DND-41 (cell line): ENCODE measurements at regions not wholly inside any gene's neighbourhood (a gene's known extent, or its start where the extent isn't known, plus 50 kb on each side); places are given as distances from the start of the nearest gene placed in this dataset.
"Not testable (repeated sequence)": the region's sequence is repeated elsewhere in the genome, so short reads cannot be mapped to it uniquely, and the experiment has no call there.

Source experiments
- ATAC-seq: fragments of 200-7000 bp; cut with Tn5 transposase; 3 replicates; pipeline ENCODE4 v1.9.1; 2021; ENCODE audit warnings: low read depth; ENCODE audit not compliant: insufficient read depth
- DNase-seq: peaks from one replicate; pipeline ENCODE4 v3.0.0-alpha.2; 2020
- H2AFZ ChIP-seq: 2 replicates; pipeline ENCODE4 v1.6.0; 2012; ENCODE audit warnings: low read depth, low read length
- H3K27ac ChIP-seq: 2 replicates; pipeline ENCODE4 v1.5.1; 2012; ENCODE audit warnings: low read length, inconsistent platforms
- H3K27me3 ChIP-seq: fragments of 200-600 bp; sonication (generic); 2 replicates; pipeline ENCODE4 v1.6.0; 2012; ENCODE audit warnings: low read length, mild to moderate bottlenecking, inconsistent platforms; ENCODE audit not compliant: insufficient read depth, poor library complexity
- H3K36me3 ChIP-seq: 2 replicates; pipeline ENCODE4 v1.5.1; 2012; ENCODE audit warnings: low read length, inconsistent platforms; ENCODE audit not compliant: insufficient read depth
- H3K4me1 ChIP-seq: 2 replicates; pipeline ENCODE4 v1.5.1; 2012; ENCODE audit warnings: mild to moderate bottlenecking, low read length; ENCODE audit not compliant: insufficient read depth
- H3K4me2 ChIP-seq: 2 replicates; pipeline ENCODE4 v1.6.0; 2012; ENCODE audit warnings: mild to moderate bottlenecking, moderate library complexity, low read length, inconsistent platforms; ENCODE audit not compliant: insufficient read depth
- H3K4me3 ChIP-seq, 2 experiments: fragments of 200-600 bp in 1 of 2; shearing (Covaris generic) in 1 of 2; 2 replicates each; pipeline ENCODE4 v1.5.1; 2012 to 2016; ENCODE audit warnings: inconsistent platforms in 2 of 2, low read length in 2 of 2, mild to moderate bottlenecking in 2 of 2, low read depth in 1 of 2, moderate library complexity in 1 of 2
- H3K79me2 ChIP-seq: 2 replicates; pipeline ENCODE4 v1.6.0; 2012; ENCODE audit warnings: low read length, inconsistent platforms; ENCODE audit not compliant: insufficient read depth
- H3K9ac ChIP-seq: 2 replicates; pipeline ENCODE4 v1.6.0; 2012; ENCODE audit warnings: low read depth, mild to moderate bottlenecking, inconsistent platforms, low read length, moderate library complexity
- H3K9me3 ChIP-seq: 2 replicates; pipeline ENCODE4 v1.5.1; 2012; ENCODE audit warnings: low read length, moderate library complexity, mild to moderate bottlenecking, inconsistent platforms; ENCODE audit not compliant: insufficient read depth, severe bottlenecking
- H4K20me1 ChIP-seq: 2 replicates; pipeline ENCODE4 v1.6.0; 2012; ENCODE audit warnings: low read length; ENCODE audit not compliant: insufficient read depth
- EZH2 ChIP-seq: IDR thresholded peaks from 3 replicates; pipeline ENCODE4 v1.6.1; 2012; ENCODE audit warnings: borderline replicate concordance, low read depth, mild to moderate bottlenecking, moderate library complexity, low read length, inconsistent platforms; ENCODE audit not compliant: severe bottlenecking
- TF ChIP-seq, protein P1 (sequence below): IDR thresholded peaks from 2 replicates; pipeline ENCODE4 v1.5.1; 2012; ENCODE audit warnings: borderline replicate concordance, low read length, moderate library complexity, mild to moderate bottlenecking; ENCODE audit not compliant: poor library complexity, severe bottlenecking; ENCODE audit errors: extremely low read depth

DNA sequence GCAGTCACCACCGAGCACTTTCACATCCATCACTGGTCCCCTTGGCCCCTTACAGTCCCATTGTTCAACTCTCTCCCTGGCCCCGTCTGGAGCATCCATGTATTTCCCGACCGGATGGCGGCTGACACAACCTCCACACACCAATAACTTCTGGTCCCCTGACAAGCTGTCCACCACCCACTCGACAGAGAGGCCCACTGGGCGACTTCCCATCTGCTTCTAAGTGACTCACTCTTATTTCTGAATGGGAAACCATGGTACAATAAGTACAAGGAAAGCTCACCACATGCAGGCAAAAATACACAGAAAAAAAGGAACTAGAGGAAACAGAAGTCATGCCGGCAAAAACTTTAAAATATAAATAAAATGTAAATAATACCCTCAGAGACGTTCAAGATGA, 82.9 kb upstream of the RAB12 start:
- peaks cover 2% of the 10 kb centered on the region for H3K9me3 ChIP-seq
- no peaks in the 10 kb centered on the region for H3K36me3 ChIP-seq
- no peaks in the 10 kb centered on the region for H3K27me3 ChIP-seq
- H3K27ac ChIP-seq: no peak overlapping the region
- ATAC-seq (no peak), DNase-seq (no peak)
- H4K20me1 ChIP-seq: no peaks in the 10 kb centered on the region
- no peaks in the 10 kb centered on the region for H3K79me2 ChIP-seq
- no peak overlapping the region for H3K4me3 ChIP-seq
- no peak overlapping the region for H2AFZ ChIP-seq
- H3K4me1 ChIP-seq: no peaks in the 10 kb centered on the region
- TF ChIP-seq EZH2: no peak
- TF ChIP-seq, protein P1, sequence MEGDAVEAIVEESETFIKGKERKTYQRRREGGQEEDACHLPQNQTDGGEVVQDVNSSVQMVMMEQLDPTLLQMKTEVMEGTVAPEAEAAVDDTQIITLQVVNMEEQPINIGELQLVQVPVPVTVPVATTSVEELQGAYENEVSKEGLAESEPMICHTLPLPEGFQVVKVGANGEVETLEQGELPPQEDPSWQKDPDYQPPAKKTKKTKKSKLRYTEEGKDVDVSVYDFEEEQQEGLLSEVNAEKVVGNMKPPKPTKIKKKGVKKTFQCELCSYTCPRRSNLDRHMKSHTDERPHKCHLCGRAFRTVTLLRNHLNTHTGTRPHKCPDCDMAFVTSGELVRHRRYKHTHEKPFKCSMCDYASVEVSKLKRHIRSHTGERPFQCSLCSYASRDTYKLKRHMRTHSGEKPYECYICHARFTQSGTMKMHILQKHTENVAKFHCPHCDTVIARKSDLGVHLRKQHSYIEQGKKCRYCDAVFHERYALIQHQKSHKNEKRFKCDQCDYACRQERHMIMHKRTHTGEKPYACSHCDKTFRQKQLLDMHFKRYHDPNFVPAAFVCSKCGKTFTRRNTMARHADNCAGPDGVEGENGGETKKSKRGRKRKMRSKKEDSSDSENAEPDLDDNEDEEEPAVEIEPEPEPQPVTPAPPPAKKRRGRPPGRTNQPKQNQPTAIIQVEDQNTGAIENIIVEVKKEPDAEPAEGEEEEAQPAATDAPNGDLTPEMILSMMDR: no peak
- H3K9ac ChIP-seq: no peak overlapping the region
- no peak overlapping the region for H3K4me2 ChIP-seq

- H3K27me3 ChIP-seq: no peaks in the 10 kb centered on the region
- H3K4me3 ChIP-seq: no peak overlapping the region
- no peak overlapping the region for H3K27ac ChIP-seq
- ATAC-seq: no peak
- H4K20me1 ChIP-seq: no peaks in the 10 kb centered on the region
- TF ChIP-seq EZH2: no peak
- TF ChIP-seq, protein P1: no peak
- no peak overlapping the region for H2AFZ ChIP-seq
- H3K79me2 ChIP-seq: no peaks in the 10 kb centered on the region
- H3K4me2 ChIP-seq: no peak overlapping the region
- no peak for DNase-seq
- H3K9me3 ChIP-seq: peaks cover 2% of the 10 kb centered on the region
- no peaks in the 10 kb centered on the region for H3K4me1 ChIP-seq
- H3K9ac ChIP-seq: no peak overlapping the region
- H3K36me3 ChIP-seq: no peaks in the 10 kb centered on the region
Observed at GRCh38 chr18:8529609-8530008, 79.6 kb upstream of the RAB12 start.

DNA sequence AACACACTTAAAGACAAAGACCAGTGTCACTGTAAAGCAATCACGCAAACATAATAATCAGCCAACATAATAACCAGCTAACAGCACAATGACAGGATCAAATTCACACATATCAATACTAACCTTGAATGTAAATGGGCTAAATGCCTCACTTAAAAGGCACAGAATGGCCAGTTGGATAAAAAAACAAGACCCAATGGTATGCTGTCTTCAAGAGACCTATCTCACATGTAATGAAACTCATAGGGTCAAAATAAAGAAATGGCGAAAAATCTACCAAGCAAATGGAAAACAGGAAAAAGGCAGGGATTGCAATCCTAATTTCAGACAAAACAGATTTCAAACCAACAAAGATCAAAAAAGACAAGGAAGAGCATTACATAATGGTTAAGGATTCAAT, 78.2 kb upstream of the RAB12 start:
- not testable (repeated sequence) for H4K20me1 ChIP-seq, H3K27ac ChIP-seq, H3K4me2 ChIP-seq, H3K36me3 ChIP-seq, H3K9ac ChIP-seq, H3K79me2 ChIP-seq, ATAC-seq, H3K9me3 ChIP-seq, H2AFZ ChIP-seq, H3K4me3 ChIP-seq, H3K4me1 ChIP-seq, DNase-seq, H3K27me3 ChIP-seq

- H4K20me1 ChIP-seq: no peaks in the 10 kb centered on the region
- DNase-seq: no peak
- no peak overlapping the region for H3K9ac ChIP-seq
Observed at GRCh38 chr18:8536231-8536630, 73.0 kb upstream of the RAB12 start.

More at GRCh38 chr18:8536231-8536630, 73.0 kb upstream of the RAB12 start:
- no peak overlapping the region for H3K27ac ChIP-seq
- no peaks in the 10 kb centered on the region for H3K79me2 ChIP-seq
- no peak overlapping the region for H2AFZ ChIP-seq
- H3K9me3 ChIP-seq: no peaks in the 10 kb centered on the region
- no peak for TF ChIP-seq EZH2
- TF ChIP-seq, protein P1: no peak
- H3K27me3 ChIP-seq: no peaks in the 10 kb centered on the region
- no peaks in the 10 kb centered on the region for H3K4me1 ChIP-seq
- no peak overlapping the region for H3K4me2 ChIP-seq
- H3K36me3 ChIP-seq: no peaks in the 10 kb centered on the region
- no peak for ATAC-seq
- H3K4me3 ChIP-seq: no peak overlapping the region
